HG02870 (cell line): ENCODE measurements at regions not wholly inside any gene's neighbourhood (a gene's known extent, or its start where the extent isn't known, plus 50 kb on each side); places are given as distances from the start of the nearest gene placed in this dataset.
"Not testable (repeated sequence)": the region's sequence is repeated elsewhere in the genome, so short reads cannot be mapped to it uniquely, and the experiment has no call there.

ENCODE experiments used
- ATAC-seq: cut with Tn5 transposase; IDR thresholded peaks from one replicate; pipeline ENCODE4 v1.9.1; 2021; ENCODE audit warnings: mild to moderate bottlenecking, moderate library complexity; ENCODE audit not compliant: unreplicated experiment

DNA sequence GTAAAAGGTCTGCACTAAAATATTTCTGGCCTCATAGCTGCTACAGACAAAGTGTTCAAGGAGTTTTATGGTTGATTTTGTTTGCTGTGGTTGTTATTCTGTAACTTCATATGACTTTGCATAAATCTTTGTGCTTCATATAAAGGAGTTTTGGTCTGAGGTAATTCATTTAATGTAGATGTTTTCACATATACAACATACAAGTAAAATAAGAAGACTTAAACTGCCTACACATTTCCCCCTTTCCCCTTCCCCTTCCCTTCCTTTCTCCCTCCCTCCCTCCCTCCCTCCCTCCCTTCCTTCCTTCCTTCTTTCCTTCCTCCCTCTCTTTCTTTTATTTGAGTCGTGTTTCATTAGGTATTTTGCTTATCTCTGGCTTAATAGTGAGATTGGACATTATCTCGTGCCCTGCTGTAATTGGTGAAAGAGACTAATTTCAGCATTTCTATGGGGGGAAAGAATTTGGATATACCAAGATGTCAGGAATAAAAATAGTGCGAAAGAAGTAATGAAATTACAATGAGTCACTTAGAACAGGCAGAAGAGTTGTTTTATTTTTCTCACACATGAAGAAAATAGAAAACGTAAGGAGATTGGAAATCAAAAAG is 144.9 kb upstream of the MAD2L1 start:
- no peak for ATAC-seq

DNA sequence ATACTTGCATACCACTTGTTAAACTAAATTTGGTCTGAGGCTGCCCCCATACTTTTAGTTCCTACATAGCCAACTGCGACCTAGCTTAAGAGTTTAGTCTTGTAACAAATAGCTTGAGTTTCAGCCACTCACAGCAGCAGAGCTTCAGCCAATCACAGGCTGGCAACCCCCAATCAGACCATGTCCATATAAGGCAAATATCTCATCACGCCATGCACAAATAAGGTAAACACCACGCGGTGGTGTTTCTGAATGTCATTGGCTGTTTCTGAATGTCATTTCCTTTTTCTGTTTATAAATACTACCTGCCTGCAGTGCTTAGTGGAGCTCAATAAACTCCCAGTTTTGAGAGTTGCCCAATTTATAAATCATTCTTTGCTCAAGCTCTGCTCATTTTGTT is 143.1 kb upstream of the MAD2L1 start:
- no peak for ATAC-seq

DNA sequence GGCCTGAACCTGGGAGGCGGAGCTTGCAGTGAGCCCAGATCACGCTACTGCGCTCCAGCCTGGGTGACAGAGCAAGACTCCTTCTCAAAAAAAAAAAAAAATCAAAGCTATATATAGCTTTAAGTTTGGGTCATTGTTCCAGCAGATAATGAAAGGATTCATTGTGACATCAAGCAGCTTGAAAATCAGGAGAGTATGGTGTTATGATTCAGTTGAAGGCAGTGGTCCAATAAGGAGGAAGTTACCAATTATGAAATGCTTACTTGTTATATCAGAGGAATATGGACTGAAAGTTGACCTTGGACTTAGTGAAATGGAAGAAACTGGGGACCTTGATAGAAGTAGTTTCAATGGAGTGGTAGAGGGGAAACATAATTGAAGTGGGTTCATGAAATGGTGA is 140.4 kb upstream of the MAD2L1 start:
- ATAC-seq = no peak

- no peak for ATAC-seq
Measured at GRCh38 chr4:120202222-120202621, 135.6 kb upstream of the MAD2L1 start.

GRCh38 chr4:120200573-120201110 is 134.0 kb upstream of the MAD2L1 start:
- not testable (repeated sequence) for ATAC-seq

- ATAC-seq = no peak
Measured at GRCh38 chr4:120198411-120198810, 131.8 kb upstream of the MAD2L1 start.

GRCh38 chr4:120177603-120178002 is 111.0 kb upstream of the MAD2L1 start:
- ATAC-seq = no peak

GRCh38 chr4:120175272-120175671 is 108.6 kb upstream of the MAD2L1 start:
- no peak for ATAC-seq

- ATAC-seq = no peak
Measured at GRCh38 chr4:120163895-120164294, 97.2 kb upstream of the MAD2L1 start.

- ATAC-seq = no peak
Measured at GRCh38 chr4:120158841-120159463, 92.3 kb upstream of the MAD2L1 start.

DNA sequence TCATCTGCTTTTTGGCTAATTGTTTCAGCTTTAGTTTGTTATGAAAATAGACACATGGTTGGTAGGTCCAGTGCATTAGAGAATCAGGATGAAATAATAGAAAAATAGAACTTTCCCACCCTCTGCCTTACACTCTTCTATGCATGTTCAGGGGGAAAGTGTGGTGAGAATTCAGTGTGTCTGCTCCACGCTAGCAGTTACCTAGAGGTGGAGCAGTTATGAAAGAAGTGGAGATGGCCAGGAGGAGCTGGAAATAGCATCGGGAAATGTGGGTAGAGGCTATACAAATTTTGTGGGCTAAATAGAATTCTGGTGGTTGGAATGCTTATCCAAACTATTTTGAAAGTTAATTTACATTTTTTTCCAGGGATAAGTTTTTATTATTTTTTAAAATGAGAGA is 91.4 kb upstream of the MAD2L1 start:
- ATAC-seq = no peak

DNA sequence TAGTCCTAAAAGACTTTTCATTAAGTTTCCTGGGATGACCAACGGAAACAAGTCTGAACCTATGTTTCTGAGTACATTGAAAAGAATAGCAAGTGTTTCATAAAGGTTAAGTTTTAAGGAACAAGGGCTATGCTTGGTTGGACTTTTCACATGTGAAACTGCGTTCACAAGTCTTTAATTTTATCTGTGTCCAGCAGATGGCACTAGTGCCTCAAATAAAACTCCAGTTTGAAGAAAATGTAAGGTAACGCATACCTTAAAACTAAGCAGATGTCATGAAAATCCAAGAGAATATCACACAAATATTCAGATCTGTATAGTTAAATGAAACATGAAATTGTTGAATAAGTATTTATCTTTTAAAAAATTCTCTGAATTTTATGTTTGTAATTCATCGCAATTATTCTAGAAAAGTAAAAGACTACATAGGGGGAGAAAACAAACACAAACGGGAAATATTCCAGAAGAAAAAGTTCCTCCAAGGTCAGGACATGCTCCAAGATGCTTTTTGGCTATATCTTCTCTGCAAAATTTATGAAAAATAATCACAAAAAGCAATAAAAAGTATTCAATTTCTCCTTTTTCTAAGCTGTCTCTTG is 89.6 kb upstream of the MAD2L1 start:
- no peak for ATAC-seq

DNA sequence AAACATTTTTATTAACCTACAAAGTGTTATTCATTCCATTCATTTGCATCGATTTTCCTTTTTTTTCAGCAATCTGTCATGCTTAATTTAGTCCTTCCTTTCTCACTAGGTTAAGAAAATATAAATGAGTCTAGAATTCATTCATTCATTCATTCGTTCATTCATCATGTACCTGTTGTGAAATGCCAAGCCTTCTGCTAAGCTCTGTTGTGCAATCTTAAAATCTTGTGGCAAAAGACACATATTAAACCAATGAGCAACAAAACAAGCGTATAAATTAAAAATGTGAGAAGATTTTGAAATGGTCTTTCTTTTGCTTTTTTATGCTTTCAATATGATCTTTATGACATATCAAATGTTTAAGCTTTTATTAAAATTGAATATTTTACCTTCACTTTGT is 88.6 kb upstream of the MAD2L1 start:
- no peak for ATAC-seq

DNA sequence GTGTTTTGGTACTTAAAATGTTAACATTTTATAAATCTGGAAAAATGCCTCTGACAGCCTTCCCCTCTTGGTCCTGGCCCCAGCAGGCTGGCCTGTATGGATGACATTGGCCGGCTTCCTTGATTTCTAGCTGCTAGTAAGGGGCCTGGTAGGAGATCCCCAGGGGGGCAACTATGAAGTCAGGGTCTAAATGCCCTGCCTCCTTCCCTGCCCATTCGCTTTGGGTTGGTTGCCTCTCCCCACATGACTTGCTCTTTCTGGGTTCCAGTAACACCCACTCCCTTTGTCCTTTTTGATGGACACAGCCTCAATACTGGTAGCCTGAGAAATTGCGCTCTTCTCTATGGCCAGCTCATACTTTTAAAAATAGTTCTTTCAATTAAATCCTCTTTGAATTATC is 78.0 kb upstream of the MAD2L1 start:
- ATAC-seq = no peak

- ATAC-seq = no peak
Measured at GRCh38 chr4:120144041-120144440, 77.4 kb upstream of the MAD2L1 start.

DNA sequence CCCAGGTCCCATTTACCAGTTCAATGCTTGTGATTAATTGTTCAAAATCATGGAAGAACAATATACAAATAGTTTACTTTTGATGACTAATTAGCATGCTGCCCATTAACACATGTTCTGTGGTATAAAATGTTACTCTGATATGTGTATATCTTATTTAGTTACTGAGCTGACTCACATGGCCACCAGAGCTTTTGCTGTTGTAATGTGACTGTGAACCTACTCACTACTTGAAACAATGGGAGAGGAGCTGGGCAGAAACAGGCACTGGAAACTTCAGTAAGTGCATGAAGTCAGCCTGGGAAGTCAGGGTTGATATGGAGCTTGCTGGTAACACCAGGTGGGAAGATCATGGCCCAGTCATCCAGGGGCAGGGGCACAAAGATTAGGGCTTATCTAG is 72.7 kb upstream of the MAD2L1 start:
- ATAC-seq = no peak

GRCh38 chr4:120132935-120133334 is 66.3 kb upstream of the MAD2L1 start:
- ATAC-seq = no peak

- ATAC-seq = no peak
Measured at GRCh38 chr4:120130786-120131185, 64.1 kb upstream of the MAD2L1 start.
